Heart left ventricle (tissue), 16 donors: ENCODE measurements at regions not wholly inside any gene's neighbourhood (a gene's known extent, or its start where the extent isn't known, plus 50 kb on each side); places are given as distances from the start of the nearest gene placed in this dataset.
A peak's percentile ranks its signal among the peaks of the same experiment; 100 is the strongest.
"Not testable (repeated sequence)": the region's sequence is repeated elsewhere in the genome, so short reads cannot be mapped to it uniquely, and the experiment has no call there.

Experiments used
- ATAC-seq, 4 donors: fragments of 200-7000 bp; cut with Tn5 transposase; one replicate each; pipeline ENCODE4 v1.9.1; 2020 to 2022; ENCODE audit warnings: moderate library complexity in 4 of 4, mild to moderate bottlenecking in 3 of 4, moderate number of reproducible peaks in 1 of 4
- DNase-seq, 5 donors: peaks; one replicate each; pipeline ENCODE4 v3.0.0-alpha.2; 2020
- H3K27ac ChIP-seq, 12 donors: fragments of 200-600 bp; sonication (generic) in 4 of 12; one replicate each; pipeline versions ENCODE4 v1.5.0 to v1.8.0; 2016 to 2022; ENCODE audit warnings: mild to moderate bottlenecking in 2 of 12
- H3K27me3 ChIP-seq, 9 donors: fragments of 200-600 bp; sonication (generic) in 2 of 9; one replicate each; pipeline versions ENCODE4 v1.5.1 to v1.8.0; 2016 to 2022; ENCODE audit warnings: mild to moderate bottlenecking in 3 of 9
- H3K36me3 ChIP-seq, 9 donors: fragments of 200-600 bp; sonication (generic) in 2 of 9; one replicate each; pipeline versions ENCODE4 v1.5.0 to v1.8.0; 2018 to 2022; ENCODE audit warnings: mild to moderate bottlenecking in 2 of 9
- H3K4me1 ChIP-seq, 12 donors: fragments of 200-600 bp; sonication (generic) in 4 of 12; one replicate each; pipeline versions ENCODE4 v1.5.0 to v1.8.0; 2016 to 2022; ENCODE audit warnings: mild to moderate bottlenecking in 3 of 12
- H3K4me3 ChIP-seq, 12 donors: fragments of 200-600 bp; sonication (generic) in 4 of 12; one replicate each; pipeline versions ENCODE4 v1.5.0 to v1.8.0; 2017 to 2022; ENCODE audit warnings: mild to moderate bottlenecking in 9 of 12, moderate library complexity in 4 of 12
- H3K9me3 ChIP-seq, 12 donors: fragments of 200-600 bp; sonication (generic) in 4 of 12; one replicate each; pipeline versions ENCODE4 v1.5.0 to v1.8.0; 2016 to 2022; ENCODE audit warnings: mild to moderate bottlenecking in 1 of 12
- CTCF ChIP-seq, 12 donors: fragments of 200-600 bp; sonication (generic) in 4 of 12; IDR thresholded peaks; one replicate each; pipeline versions ENCODE4 v1.5.0 to v1.8.0; 2018 to 2022; ENCODE audit warnings: antibody characterized with exemption in 12 of 12, mild to moderate bottlenecking in 5 of 12
- POLR2A ChIP-seq, 2 donors: fragments of 450-650 bp; IDR thresholded peaks; one replicate each; pipeline ENCODE4 v1.6.1; 2017; ENCODE audit warnings: antibody characterized with exemption in 2 of 2, mild to moderate bottlenecking in 2 of 2, moderate library complexity in 2 of 2
- WGBS, 4 donors: extraction: QIAGEN DNeasy Blood & Tissue Kit in 2 of 4; methylation state at CpG; one replicate each; pipeline versions ENCODE4 v1.1.5 to v1.1.7; 2013 to 2018; 5-methylcytosine and 5-hydroxymethylcytosine counted together
- intact Hi-C, 10 donors: fragments of 100-400 bp; cut with DNase I; formaldehyde crosslinking; loops; one replicate each; pipeline versions ENCODE4 v1.11.1 to v1.14.2; 2022
- donor health status: ischemic (EF 13 %, LVEDD 7.1; RV severe dilation, severe dysfunction).
- donor health status: healthy with polysubstance abuse.
- donor health status: DM: no; HTN: yes; CAD: no.
- donor health status: DM: no; HTN: no; CAD: no.
- donor health status: ischemic (EF 25% LVEDD 6.9; RV normal size, moderate dysfunction).
- donor health status: ischemic (EF 25% LVEDD 5.7; RV mildly dilated, moderate dysfunction).
- donor health status: healthy.
- donor health status: DM: yes; HTN: yes; CAD: no.
- donor health status: ischemic (EF 35%, LVEDD 5.7; RV mildly dilated, moderate dysfunction).
- donor health status: nonischemic (EF 11% LVEDD 7.7; RV severe dilation, severe dysfunction).
- donor health status: DM: yes; HTN: yes; CAD: no.
- donor health status: PGD.
- donor health status: ischemic (EF 29% LVEDD 5.4; RV normal size, mild dysfunction).
- donor health status: nonischemic (EF 23%, LVEDD 6.1; RV moderate dilation, normal function).

GRCh38 chr14:71250791-71251190 lies 343.5 kb downstream of the PCNX1 start:
- no peaks in the 10 kb centered on the region for H3K4me1 ChIP-seq
- no peaks in the 10 kb centered on the region for H3K27me3 ChIP-seq
- TF ChIP-seq POLR2A (IDR thresholded peaks at IDR 0.05) (no peak), CTCF (IDR thresholded peaks at IDR 0.05) (no peak)
- peaks cover 0 to 7% (median 0%) of the 10 kb centered on the region in 12 donors for H3K9me3 ChIP-seq
- ATAC-seq (no peak), DNase-seq (no peak)
- H3K36me3 ChIP-seq = no peaks in the 10 kb centered on the region
- no peak overlapping the region for H3K4me3 ChIP-seq
- no peak overlapping the region for H3K27ac ChIP-seq
- intact Hi-C loops = no loop called here

GRCh38 chr14:71254091-71254719 lies 346.9 kb downstream of the PCNX1 start:
- H3K27me3 ChIP-seq, H3K4me1 ChIP-seq, ATAC-seq, DNase-seq, H3K27ac ChIP-seq, H3K36me3 ChIP-seq, intact Hi-C loops: not testable (repeated sequence)
- WGBS, 4 donors = 73 to 91% (median 80%) methylated on average over 15 to 53 of the region's 53 CpGs
- Histone ChIP-seq H3K4me3 (peak overlapping the region in 5 of 12 donors; percentile 12 to 39 (median 18)), H3K9me3 (peaks cover 0 to 25% (median 5%) of the 10 kb centered on the region in 12 donors)

- no peak for ATAC-seq
- H3K9me3 ChIP-seq = peaks cover 0 to 43% (median 12%) of the 10 kb centered on the region in 12 donors
- H3K4me3 ChIP-seq = no peak overlapping the region
- no peak for TF ChIP-seq POLR2A (IDR thresholded peaks at IDR 0.05)
- no peak for TF ChIP-seq CTCF (IDR thresholded peaks at IDR 0.05)
- no peak for DNase-seq
- no peaks in the 10 kb centered on the region for H3K36me3 ChIP-seq
- no peaks in the 10 kb centered on the region for H3K4me1 ChIP-seq
- 45 to 66% (median 60%) methylated on average over 2 of the region's 2 CpGs for WGBS, 4 donors
- intact Hi-C loops = no loop called here
- H3K27ac ChIP-seq = no peak overlapping the region
- H3K27me3 ChIP-seq = no peaks in the 10 kb centered on the region
These were observed 353.9 kb downstream of the PCNX1 start for GRCh38 chr14:71261206-71261605.

GRCh38 chr14:71262441-71262840 lies 355.2 kb downstream of the PCNX1 start:
- ATAC-seq (peak in 1 of 4 donors; percentile 43), DNase-seq (no peak)
- Histone ChIP-seq H3K27me3 (no peaks in the 10 kb centered on the region), H3K4me3 (no peak overlapping the region), H3K9me3 (peaks cover 0 to 43% (median 12%) of the 10 kb centered on the region in 12 donors), H3K4me1 (peaks cover 0 to 5% (median 0%) of the 10 kb centered on the region in 12 donors), H3K27ac (no peak overlapping the region), H3K36me3 (no peaks in the 10 kb centered on the region)
- 47 to 56% (median 53%) methylated on average over 2 of the region's 2 CpGs for WGBS, 4 donors
- TF ChIP-seq POLR2A (IDR thresholded peaks at IDR 0.05) = no peak
- TF ChIP-seq CTCF (IDR thresholded peaks at IDR 0.05) = no peak
- intact Hi-C loops = no loop called here

- 90 to 97% (median 93%) methylated on average over 2 of the region's 2 CpGs for WGBS, 4 donors
- DNase-seq (no peak), ATAC-seq (no peak)
- peaks cover 0 to 30% (median 5%) of the 10 kb centered on the region in 12 donors for H3K9me3 ChIP-seq
- H3K36me3 ChIP-seq = no peaks in the 10 kb centered on the region
- H3K27me3 ChIP-seq = no peaks in the 10 kb centered on the region
- H3K4me1 ChIP-seq = peaks cover 0 to 11% (median 0%) of the 10 kb centered on the region in 12 donors
- H3K27ac ChIP-seq = no peak overlapping the region
- no peak overlapping the region for H3K4me3 ChIP-seq
- TF ChIP-seq POLR2A (IDR thresholded peaks at IDR 0.05) (no peak), CTCF (IDR thresholded peaks at IDR 0.05) (no peak)
- intact Hi-C loops = no loop called here
These were observed 357.0 kb downstream of the PCNX1 start for GRCh38 chr14:71264260-71264659.
